ENCODE measurements at regions not wholly inside any gene's neighbourhood (a gene's known extent, or its start where the extent isn't known, plus 50 kb on each side); places are given as distances from the start of the nearest gene placed in this dataset.
A peak's percentile ranks its signal among the peaks of the same experiment; 100 is the strongest.

DNA sequence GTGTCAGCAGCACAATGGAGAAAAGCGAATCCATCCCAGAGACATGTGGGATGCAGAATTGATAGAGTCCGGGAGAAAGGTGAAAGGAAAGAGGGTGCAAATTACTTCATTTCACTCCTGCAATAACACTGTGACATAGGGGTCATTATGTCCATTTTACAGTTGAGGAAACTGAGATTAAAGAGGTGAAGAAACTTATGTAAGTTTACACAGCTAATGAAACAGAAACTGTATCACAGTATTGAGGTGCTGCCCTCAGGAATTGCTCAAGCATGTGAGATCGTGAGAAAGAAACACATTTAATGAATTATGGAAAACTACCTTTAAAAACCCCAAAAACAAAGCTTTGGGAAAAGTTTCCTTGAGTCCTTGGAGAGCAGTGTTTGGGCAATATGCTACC lies 103.6 kb upstream of the PFN2 start:
- Histone ChIP-seq H3K4me1 (ENCODE audit: control insufficient read depth, insufficient read depth, low read length) (peaks cover 13% of the 10 kb centered on the region), H3K4me2 (ENCODE audit: control insufficient read depth, insufficient read depth) (peak overlapping the region; percentile 89)
- SMC1A ChIA-PET (ENCODE audit: uncharacterized antibody, unreplicated experiment) = interaction anchor here (1.1 to 1.4 kb wide), 4 partner anchors 15 to 104 kb away, joined by 3 to 4 read pairs (median 3); no protein-coding TSS in a partner anchor

More for the DNA sequence above, 103.6 kb upstream of the PFN2 start:
- Histone ChIP-seq H3K9me3 (replicated peaks; ENCODE audit: control insufficient read depth, insufficient read depth, low read length) (peaks cover 6% of the 10 kb centered on the region), H2AFZ (ENCODE audit: control insufficient read depth, low read depth, low read length) (peak overlapping the region; percentile 88), H3K36me3 (ENCODE audit: control insufficient read depth in 2 of 2, insufficient read depth in 2 of 2, low read length in 1 of 2) (no peaks in the 10 kb centered on the region), H3K27me3 (replicated peaks in 1 of 2; ENCODE audit: control insufficient read depth in 2 of 2, insufficient read depth in 2 of 2, low read length in 1 of 2) (no peaks in the 10 kb centered on the region), H3K79me2 (ENCODE audit: control insufficient read depth, insufficient read depth, low read length) (no peaks in the 10 kb centered on the region), H4K20me1 (ENCODE audit: control insufficient read depth, insufficient read depth) (no peaks in the 10 kb centered on the region), H3K9ac (ENCODE audit: control insufficient read depth, insufficient read depth, low read length) (peak overlapping the region; percentile 18; the same call in 1 of the 2 replicates), H3K27ac (ENCODE audit: control insufficient read depth, insufficient read depth) (peak overlapping the region; percentile 75), H3K4me3 (peak overlapping the region; percentile 60; the same call in 1 of the 2 replicates)
- TF ChIP-seq MTA2 (IDR thresholded peaks at IDR 0.05; ENCODE audit: low read depth) (peak; percentile 50; the same call in 1 of the 2 replicates), ZNF217 (IDR thresholded peaks at IDR 0.05) (0 out of 2 replicates have a peak, but pooled peaks have one; percentile 70), IKZF1 (conservative IDR thresholded peaks at IDR 0.05) (peak; percentile 47), ZNF24 (IDR thresholded peaks at IDR 0.05) (peak; percentile 70), PBX3 (IDR thresholded peaks at IDR 0.05; ENCODE audit: insufficient replicate concordance, low read depth, low read length) (no peak), SMARCA5 (IDR thresholded peaks at IDR 0.05) (0 out of 2 replicates have a peak, but pooled peaks have one; percentile 41), EP300 (IDR thresholded peaks at IDR 0.05; ENCODE audit: borderline replicate concordance in 1 of 2, control insufficient read depth in 1 of 2, low read depth in 2 of 2, low read length in 2 of 2) (0 out of 4 replicates have a peak, but pooled peaks of 1 of the 2 experiments have one; percentile 19), CBX5 (IDR thresholded peaks at IDR 0.05; ENCODE audit: low read depth) (0 out of 2 replicates have a peak, but pooled peaks have one; percentile 20), NFXL1 (IDR thresholded peaks at IDR 0.05; ENCODE audit: borderline replicate concordance) (no peak), IKZF2 (IDR thresholded peaks at IDR 0.05) (peak in 1 of 2 experiments; percentile 9; a peak in 1 of 4 replicates), NR2F1 (conservative IDR thresholded peaks at IDR 0.05) (peak; percentile 49; the same call in 1 of the 2 replicates)
- TF ChIP-seq, protein P1, sequence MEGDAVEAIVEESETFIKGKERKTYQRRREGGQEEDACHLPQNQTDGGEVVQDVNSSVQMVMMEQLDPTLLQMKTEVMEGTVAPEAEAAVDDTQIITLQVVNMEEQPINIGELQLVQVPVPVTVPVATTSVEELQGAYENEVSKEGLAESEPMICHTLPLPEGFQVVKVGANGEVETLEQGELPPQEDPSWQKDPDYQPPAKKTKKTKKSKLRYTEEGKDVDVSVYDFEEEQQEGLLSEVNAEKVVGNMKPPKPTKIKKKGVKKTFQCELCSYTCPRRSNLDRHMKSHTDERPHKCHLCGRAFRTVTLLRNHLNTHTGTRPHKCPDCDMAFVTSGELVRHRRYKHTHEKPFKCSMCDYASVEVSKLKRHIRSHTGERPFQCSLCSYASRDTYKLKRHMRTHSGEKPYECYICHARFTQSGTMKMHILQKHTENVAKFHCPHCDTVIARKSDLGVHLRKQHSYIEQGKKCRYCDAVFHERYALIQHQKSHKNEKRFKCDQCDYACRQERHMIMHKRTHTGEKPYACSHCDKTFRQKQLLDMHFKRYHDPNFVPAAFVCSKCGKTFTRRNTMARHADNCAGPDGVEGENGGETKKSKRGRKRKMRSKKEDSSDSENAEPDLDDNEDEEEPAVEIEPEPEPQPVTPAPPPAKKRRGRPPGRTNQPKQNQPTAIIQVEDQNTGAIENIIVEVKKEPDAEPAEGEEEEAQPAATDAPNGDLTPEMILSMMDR (IDR thresholded peaks at IDR 0.05 in 2 of 3, conservative IDR thresholded peaks at IDR 0.05 in 1 of 3; ENCODE audit: control insufficient read depth in 2 of 3, extremely low read depth in 1 of 3, insufficient read depth in 1 of 3, low read depth in 3 of 3, low read length in 3 of 3) = no peak
- ChIA-PET RAD21 (ENCODE audit: unreplicated experiment) (interaction anchor here (0.6 to 1.6 kb wide), 2 partner anchors 110 to 506 kb away, joined by 3 to 4 read pairs; no protein-coding TSS in a partner anchor), CTCF (interaction anchor here (1.2 to 2.1 kb wide), 2 partner anchors 138 to 146 kb away, joined by 4 to 5 read pairs; no protein-coding TSS in a partner anchor), POLR2A (no interaction called here)
- peak; percentile 49 for DNase-seq (ENCODE audit: low read depth, low spot score)
- in situ Hi-C loops (cut with MboI) = no loop called here
- FAIRE-seq = peak; percentile 66
- whole genome bisulfite sequencing (ENCODE audit: insufficient coverage, insufficient replicate concordance, low lambda C conversion rate, missing lambda C conversion rate) = 55% methylated on average over 3 of the region's 3 CpGs
- BruUV-seq (replicated peaks) = no TSS peak
- intact Hi-C loops (cut with micrococcal nuclease; ENCODE audit: unreplicated experiment) = no loop called here
- ATAC-seq = peak; percentile 90
